Psoas muscle (tissue), 7 donors: ENCODE measurements at regions not wholly inside any gene's neighbourhood (a gene's known extent, or its start where the extent isn't known, plus 50 kb on each side); places are given as distances from the start of the nearest gene placed in this dataset.

Experiments used
- ATAC-seq, 4 donors: fragments of 200-7000 bp; cut with Tn5 transposase; one replicate each; pipeline ENCODE4 v1.9.1; 2020; ENCODE audit warnings: moderate library complexity in 3 of 4, mild to moderate bottlenecking in 2 of 4
- DNase-seq, 2 donors: peaks; one replicate each; pipeline ENCODE4 v3.0.0-alpha.2; 2020
- H3K27ac ChIP-seq: fragments of 200-600 bp; one replicate; pipeline ENCODE4 v1.8.0; 2022
- H3K27me3 ChIP-seq, 3 donors: fragments of 200-600 bp in 1 of 3; one replicate each; pipeline versions ENCODE4 v1.6.1 to v1.8.0; 2013 to 2022; ENCODE audit warnings: low read length in 2 of 3, mild to moderate bottlenecking in 2 of 3, moderate library complexity in 1 of 3; ENCODE audit not compliant: insufficient read depth in 3 of 3
- H3K36me3 ChIP-seq, 2 donors: fragments of 200-600 bp in 1 of 2; one replicate each; pipeline versions ENCODE4 v1.6.1 to v1.8.0; 2013 to 2022; ENCODE audit warnings: low read depth in 1 of 2, mild to moderate bottlenecking in 1 of 2, moderate library complexity in 1 of 2; ENCODE audit not compliant: insufficient read depth in 1 of 2
- H3K4me1 ChIP-seq: fragments of 200-600 bp; one replicate; pipeline ENCODE4 v1.8.0; 2022
- H3K4me3 ChIP-seq: fragments of 200-600 bp; one replicate; pipeline ENCODE4 v1.8.0; 2022; ENCODE audit warnings: mild to moderate bottlenecking
- H3K9me3 ChIP-seq: fragments of 200-600 bp; one replicate; pipeline ENCODE4 v1.8.0; 2022
- WGBS, 3 donors: extraction: QIAGEN DNeasy Blood & Tissue Kit; methylation state at CpG; one replicate each; pipeline versions ENCODE4 v1.1.6 to v1.1.7; 2013; 5-methylcytosine and 5-hydroxymethylcytosine counted together
- intact Hi-C, 2 donors: fragments of 100-400 bp; cut with DNase I; formaldehyde crosslinking; loops; one replicate each; pipeline versions ENCODE4 v1.11.0 to v1.14.2; 2022
- TF ChIP-seq, protein P1 (sequence below): fragments of 200-600 bp; IDR thresholded peaks from one replicate; pipeline ENCODE4 v1.8.0; 2022; ENCODE audit warnings: antibody characterized with exemption
- donor health status: healthy with polysubstance abuse.
- donor health status: DM: no; HTN: no; CAD: no; lungs with moderate emphysema.
- donor health status: Bipolar disorder and iron deficiency.
- donor health status: healthy.
- donor health status: DM: yes; HTN: yes; CAD: no.
- donor health status: DM: no; HTN: no; CAD: no.
- donor health status: DM: yes; HTN: yes; CAD: no.

DNA sequence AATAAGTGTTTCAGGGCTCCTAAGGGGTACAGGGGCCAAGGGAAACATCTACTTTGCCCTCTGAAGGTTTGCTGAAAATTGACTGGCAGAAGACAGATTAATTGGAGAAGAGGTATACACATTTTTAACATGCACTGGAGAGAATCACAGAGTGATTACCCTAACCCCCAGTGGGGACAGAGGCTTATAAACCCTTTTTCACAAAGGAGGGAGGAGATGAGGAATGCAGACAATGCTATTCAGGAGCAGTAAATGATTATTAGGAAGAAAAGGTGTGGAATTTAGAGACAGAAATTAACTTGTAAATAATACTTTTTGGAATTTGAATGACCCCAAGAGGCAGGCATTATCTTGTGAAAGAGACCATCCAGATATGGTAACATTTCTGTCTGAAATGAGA, 582.4 kb upstream of the B3GAT1 start:
- intact Hi-C loops = no loop called here
- Histone ChIP-seq H3K36me3 (no peaks in the 10 kb centered on the region), H3K27me3 (peaks cover 0 to 5% (median 0%) of the 10 kb centered on the region in 3 donors), H3K27ac (no peak overlapping the region), H3K4me3 (no peak overlapping the region), H3K9me3 (no peaks in the 10 kb centered on the region), H3K4me1 (no peaks in the 10 kb centered on the region)
- no peak for DNase-seq
- no peak for ATAC-seq
- TF ChIP-seq, protein P1, sequence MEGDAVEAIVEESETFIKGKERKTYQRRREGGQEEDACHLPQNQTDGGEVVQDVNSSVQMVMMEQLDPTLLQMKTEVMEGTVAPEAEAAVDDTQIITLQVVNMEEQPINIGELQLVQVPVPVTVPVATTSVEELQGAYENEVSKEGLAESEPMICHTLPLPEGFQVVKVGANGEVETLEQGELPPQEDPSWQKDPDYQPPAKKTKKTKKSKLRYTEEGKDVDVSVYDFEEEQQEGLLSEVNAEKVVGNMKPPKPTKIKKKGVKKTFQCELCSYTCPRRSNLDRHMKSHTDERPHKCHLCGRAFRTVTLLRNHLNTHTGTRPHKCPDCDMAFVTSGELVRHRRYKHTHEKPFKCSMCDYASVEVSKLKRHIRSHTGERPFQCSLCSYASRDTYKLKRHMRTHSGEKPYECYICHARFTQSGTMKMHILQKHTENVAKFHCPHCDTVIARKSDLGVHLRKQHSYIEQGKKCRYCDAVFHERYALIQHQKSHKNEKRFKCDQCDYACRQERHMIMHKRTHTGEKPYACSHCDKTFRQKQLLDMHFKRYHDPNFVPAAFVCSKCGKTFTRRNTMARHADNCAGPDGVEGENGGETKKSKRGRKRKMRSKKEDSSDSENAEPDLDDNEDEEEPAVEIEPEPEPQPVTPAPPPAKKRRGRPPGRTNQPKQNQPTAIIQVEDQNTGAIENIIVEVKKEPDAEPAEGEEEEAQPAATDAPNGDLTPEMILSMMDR = no peak

DNA sequence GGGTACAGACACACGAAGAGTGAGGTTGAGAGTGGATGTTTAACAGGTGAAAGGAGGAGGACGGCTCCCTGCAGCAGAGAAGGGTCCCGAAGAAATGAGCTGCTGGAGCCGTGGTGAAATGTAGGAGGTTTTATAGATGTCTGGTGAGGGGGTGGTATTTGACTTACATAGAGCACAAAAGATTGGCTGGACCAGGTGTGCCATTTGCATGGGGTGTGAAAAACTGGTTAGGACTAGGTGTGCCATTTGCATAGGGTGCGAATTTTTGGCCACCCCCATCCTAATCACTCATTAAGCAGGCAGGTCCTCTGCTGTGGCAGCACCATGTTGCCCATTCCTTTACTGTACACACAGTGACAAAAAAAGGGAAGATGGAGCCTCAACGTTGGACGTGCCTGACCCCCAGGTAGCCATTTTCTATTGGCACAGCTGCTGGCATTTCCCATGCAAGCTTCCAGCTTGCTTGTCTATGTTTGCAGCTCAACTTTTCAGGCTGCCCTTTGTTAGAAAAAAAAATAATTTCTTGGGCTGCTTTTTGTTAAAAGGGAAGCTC, 581.7 kb upstream of the B3GAT1 start:
- WGBS, 3 donors = 75 to 81% (median 77%) methylated on average over 7 of the region's 7 CpGs
- Histone ChIP-seq H3K9me3 (no peaks in the 10 kb centered on the region), H3K4me1 (no peaks in the 10 kb centered on the region), H3K27ac (no peak overlapping the region), H3K36me3 (no peaks in the 10 kb centered on the region), H3K27me3 (peaks cover 0 to 5% (median 0%) of the 10 kb centered on the region in 3 donors), H3K4me3 (no peak overlapping the region)
- ATAC-seq = no peak
- TF ChIP-seq, protein P1 = no peak
- no peak for DNase-seq
- intact Hi-C loops = no loop called here

DNA sequence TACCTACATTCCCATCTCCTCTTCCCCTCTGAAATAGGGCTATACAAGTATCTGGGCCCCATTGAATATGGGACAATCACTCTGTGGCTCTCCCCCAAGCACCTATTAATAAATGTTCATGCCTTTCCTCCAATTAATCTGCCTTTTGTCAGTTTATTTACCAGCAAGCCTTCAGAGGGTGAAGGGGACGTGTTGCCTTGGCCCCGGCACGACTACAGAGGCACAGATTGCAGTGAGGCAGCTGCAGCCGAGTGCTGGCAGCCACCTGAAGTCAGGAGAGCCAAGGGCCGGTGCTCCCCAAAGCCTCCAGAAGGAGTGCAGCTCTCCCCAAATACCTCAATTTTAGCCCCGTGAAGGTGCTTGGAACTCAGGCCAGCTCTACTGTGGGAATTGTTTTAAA, 580.9 kb upstream of the B3GAT1 start:
- Histone ChIP-seq H3K27me3 (peaks cover 0 to 9% (median 0%) of the 10 kb centered on the region in 3 donors), H3K9me3 (no peaks in the 10 kb centered on the region), H3K4me3 (no peak overlapping the region), H3K4me1 (no peaks in the 10 kb centered on the region), H3K27ac (no peak overlapping the region), H3K36me3 (no peaks in the 10 kb centered on the region)
- no peak for ATAC-seq
- intact Hi-C loops = no loop called here
- WGBS, 3 donors = 23 to 52% (median 28%) methylated on average over 6 of the region's 6 CpGs
- DNase-seq = no peak
- TF ChIP-seq, protein P1 = no peak

DNA sequence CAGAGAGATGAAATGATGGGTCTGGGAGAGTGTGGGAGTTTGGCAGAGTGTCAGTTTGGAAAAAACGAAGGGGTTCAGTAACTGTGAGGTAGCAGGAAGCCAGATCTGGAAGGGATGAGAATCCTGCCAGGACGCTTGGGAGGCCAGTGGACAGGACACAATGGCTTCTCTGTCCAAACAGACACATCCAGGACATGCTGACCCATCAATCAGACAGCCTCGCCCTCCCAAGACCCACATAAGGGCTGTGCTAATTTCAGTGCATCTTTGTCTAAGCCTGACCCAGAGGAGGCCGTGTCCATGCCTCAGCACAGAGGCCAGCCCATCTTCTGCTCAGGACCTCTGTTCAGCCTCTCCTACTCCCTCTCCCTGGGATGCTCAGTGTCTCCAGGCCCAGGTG, 576.5 kb upstream of the B3GAT1 start:
- TF ChIP-seq, protein P1 = no peak
- DNase-seq (no peak), ATAC-seq (no peak)
- WGBS, 3 donors = 31 to 52% (median 35%) methylated on average over 4 of the region's 4 CpGs
- Histone ChIP-seq H3K4me1 (no peaks in the 10 kb centered on the region), H3K27me3 (peaks cover 0 to 4% (median 0%) of the 10 kb centered on the region in 3 donors), H3K9me3 (no peaks in the 10 kb centered on the region), H3K4me3 (no peak overlapping the region), H3K27ac (no peak overlapping the region), H3K36me3 (no peaks in the 10 kb centered on the region)
- intact Hi-C loops = no loop called here

DNA sequence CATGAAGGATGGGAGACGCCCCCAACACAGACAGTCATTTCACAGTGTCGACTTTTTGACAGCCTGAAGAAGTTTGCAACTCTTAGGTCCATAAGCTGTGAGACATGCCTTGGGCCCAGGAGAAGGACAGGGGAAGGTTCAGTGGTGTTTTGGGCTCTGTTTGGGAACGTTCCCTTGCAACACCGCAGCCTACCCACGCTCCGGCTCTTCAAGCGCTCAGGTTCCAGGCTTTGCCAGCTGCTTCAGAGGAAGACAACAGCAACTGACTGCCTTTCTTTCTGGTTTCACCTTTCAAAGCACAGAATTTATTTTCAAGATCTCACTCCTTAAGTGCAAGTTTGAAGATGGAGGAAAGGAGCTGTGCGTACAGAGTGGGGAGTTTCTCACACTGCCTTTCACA, 575.8 kb upstream of the B3GAT1 start:
- intact Hi-C loops = no loop called here
- Histone ChIP-seq H3K4me1 (no peaks in the 10 kb centered on the region), H3K27ac (no peak overlapping the region), H3K36me3 (no peaks in the 10 kb centered on the region), H3K9me3 (no peaks in the 10 kb centered on the region), H3K4me3 (no peak overlapping the region), H3K27me3 (peaks cover 0 to 4% (median 0%) of the 10 kb centered on the region in 3 donors)
- WGBS, 3 donors = 46 to 61% (median 47%) methylated on average over 8 of the region's 8 CpGs
- TF ChIP-seq, protein P1 = no peak
- ATAC-seq (no peak), DNase-seq (no peak)
